HG02852 (cell line): ENCODE measurements at regions not wholly inside any gene's neighbourhood (a gene's known extent, or its start where the extent isn't known, plus 50 kb on each side); places are given as distances from the start of the nearest gene placed in this dataset.

ENCODE experiments used
- ATAC-seq: cut with Tn5 transposase; IDR thresholded peaks from one replicate; pipeline ENCODE4 v1.9.1; 2021; ENCODE audit warnings: mild to moderate bottlenecking, moderate library complexity; ENCODE audit not compliant: unreplicated experiment

DNA sequence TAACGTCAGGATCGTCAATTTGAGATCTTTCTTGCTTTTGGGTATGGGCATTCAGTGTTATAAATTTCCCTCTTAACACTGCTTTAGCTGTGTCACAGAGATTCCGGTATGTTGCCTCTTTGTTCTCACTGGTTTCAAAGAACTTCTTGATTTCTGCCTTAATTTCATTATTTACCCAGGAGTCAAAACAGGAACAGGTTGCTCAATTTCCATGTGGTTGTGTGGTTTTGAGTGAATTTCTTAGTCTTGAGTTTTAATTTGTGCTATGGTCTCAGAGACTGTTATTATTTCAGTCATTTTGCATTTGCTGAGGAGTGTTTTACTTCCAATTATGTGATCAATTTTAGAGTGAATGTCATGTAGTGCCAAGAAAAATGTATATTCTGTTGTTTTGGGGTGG is 153.1 kb downstream of the PCDH17 start:
- ATAC-seq: no peak

DNA sequence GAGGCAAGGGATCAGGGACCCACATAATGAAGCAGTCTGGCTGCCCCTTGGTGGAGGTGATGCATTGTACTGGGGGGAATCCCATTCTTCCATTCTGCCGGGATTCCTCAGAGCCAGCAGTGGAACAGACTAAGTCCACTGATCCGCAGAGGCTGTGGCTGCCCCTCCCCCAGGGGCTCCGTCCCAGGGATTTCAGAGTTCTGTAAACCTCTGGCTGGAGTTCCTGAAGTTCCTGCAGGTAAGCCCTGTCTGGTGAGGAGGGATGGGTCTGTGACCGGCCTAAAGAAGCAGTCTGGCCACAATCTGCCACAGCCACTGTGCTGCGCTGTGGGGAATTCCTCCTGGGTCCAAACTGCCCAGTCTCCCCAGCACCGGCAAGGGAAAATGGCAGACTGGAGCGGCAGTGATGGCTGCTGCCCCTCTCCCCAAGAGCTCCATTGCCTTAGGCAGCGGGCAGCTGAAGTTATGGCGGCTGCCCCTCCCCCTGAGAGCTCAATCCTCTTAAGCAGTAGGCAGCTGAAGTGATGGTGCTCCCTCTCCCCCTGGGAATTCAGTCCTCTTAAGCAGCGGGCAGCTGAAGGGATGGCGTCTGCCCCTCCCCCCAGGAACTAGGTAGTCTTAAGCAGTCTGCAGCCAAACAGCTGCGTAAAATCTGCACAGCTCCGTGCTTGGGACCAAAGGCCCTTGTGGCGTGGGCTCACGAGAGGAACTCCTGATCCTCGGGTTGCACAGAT is 155.7 kb downstream of the PCDH17 start:
- ATAC-seq: no peak

DNA sequence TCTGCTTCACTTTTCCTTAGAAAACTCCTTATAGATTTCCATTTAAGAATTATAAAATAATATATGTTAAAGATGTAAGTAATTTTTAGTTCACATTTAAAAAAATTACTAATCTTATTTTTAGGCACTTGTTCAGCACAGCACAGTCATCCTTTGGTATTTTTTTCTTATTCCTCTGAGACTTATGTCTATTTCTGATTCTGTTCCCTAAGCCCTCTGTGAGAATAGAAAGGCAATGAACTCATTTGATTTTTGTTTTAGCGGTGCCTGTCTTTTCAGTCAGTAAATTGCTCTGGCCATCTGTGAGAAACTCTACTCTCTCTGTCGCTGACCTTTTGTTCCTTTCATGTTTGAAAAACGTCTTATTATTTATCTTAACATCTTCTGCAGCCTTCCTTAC is 168.1 kb downstream of the PCDH17 start:
- ATAC-seq: no peak

DNA sequence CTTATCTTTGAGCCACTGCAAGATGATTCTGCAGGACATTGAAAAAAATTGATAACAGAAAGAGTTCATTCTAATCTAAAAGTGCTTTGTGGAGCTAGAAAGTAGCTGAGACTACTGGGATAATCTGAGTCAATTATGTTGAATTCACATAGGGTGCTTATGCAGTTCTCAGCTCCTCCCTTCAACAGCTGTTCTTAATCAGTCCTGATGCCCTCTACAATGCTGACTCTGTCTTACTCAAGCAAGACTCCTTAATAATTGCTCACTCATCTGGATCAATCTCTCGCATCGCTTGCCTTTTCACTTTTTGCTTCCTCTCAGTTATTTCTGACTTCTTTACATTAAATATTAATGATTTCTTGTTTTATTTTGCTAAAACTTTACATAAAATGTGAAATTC is 182.1 kb downstream of the PCDH17 start:
- no peak for ATAC-seq

DNA sequence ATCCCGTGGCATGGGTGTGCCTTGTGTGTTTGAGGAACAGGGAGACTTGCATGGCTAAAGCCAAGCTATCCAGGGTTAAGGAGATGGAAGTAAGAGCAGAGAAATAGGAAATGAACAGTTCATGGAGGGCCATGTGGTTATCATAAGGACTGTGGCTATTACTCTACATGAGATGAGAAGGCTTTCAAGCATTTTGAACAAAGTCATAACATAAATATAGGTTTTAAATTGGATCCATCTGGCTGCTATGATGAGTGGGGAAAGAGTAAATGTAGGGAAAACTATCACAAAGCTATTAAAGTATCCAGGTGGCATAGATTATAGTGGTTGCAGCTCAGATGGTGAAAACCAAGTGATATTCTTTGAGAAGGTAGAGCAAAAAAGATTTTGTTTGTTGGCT is 184.1 kb downstream of the PCDH17 start:
- ATAC-seq: no peak

DNA sequence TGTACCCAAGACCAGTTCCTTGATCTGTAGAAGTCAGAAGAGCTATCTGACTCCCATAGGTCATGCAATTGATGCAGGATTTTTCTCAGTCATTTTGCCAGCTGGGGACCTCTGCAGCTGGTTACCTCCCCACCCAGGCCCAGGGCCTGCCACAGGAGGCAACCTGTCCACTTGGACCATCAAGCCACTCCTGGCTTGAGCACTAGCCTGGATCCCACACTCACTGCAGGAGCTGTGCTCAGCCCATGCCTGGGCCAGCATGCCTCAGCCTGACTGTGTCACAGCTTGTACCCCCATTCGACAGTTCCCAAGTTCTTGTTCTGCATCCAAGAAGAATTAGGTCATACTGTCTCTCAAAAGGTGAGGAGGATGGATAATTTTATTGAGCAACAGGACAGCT is 189.4 kb downstream of the PCDH17 start:
- no peak for ATAC-seq

DNA sequence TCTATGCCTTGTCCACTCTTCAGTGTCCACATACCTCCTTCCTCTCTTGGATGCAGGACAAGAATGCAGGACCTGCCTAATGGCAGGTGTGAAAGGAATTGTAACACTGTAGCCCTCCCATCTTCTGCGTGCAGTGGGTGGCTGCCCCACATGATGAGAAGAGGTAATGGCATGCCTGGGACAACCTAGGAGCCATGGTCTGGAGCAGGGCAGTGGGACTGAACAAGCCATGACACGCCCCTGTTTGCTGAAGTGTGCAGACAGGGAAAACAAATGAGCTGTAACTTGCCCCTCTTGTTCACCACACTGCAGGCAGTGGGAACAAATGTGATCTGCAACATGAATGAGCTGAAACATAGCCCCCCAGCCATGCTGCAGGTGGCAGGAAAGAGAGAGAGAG is 192.2 kb downstream of the PCDH17 start:
- ATAC-seq: no peak

DNA sequence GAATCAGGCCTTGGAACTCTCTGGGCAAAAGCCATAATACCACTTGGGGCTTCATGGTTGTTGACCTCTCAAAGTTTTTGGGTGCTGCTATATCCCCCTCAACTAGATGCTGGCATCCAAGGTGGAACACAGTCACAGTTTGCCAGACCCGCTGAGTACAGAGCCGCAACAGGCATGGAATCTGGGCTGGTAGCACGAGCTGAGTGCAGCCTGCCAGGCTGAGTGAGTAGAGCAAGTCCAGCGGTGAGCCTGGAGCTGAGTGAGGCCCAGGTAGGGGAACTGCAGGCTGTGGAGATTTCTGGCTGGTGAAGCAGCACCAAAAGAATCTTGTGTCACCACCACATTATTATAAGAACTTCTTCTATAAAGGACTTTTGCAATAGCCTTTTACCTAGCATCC is 192.6 kb downstream of the PCDH17 start:
- ATAC-seq: no peak

DNA sequence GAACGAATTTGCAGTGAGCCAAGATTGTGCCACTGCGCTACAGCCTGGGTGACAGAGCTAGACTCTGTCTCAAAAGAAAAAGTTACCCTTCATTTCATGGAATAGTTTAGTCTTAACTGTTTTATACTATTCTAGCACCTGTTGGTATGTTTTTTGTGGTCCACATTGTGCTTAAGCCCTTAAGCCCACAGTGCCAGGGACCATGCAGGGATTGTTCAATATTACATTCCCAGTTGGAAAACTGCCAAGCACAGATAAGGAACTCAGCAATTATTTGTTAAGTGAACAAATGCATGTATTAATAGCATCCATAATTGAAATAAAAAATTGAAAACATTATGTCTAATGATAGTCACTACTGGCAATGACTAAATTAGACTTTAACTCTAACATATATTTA is 193.5 kb downstream of the PCDH17 start:
- ATAC-seq: no peak

DNA sequence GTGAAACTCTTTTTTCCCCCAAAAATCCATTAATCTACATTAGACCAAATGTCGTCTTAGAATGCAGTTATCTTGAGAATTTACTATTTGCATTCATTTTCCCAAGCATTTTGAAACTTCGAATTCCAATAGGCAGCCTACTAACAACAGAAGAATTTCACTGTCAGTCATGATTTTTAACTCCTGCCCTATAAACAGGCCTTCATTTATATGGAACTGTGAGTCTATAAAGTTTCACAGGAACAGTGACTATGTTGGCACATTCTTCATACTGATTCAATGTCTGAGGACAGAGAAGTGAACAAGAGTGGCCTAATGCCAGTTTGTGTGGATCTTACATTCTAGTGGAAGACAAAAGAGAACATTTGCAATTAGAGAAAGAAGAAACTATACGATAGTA is 198.0 kb downstream of the PCDH17 start:
- no peak for ATAC-seq

DNA sequence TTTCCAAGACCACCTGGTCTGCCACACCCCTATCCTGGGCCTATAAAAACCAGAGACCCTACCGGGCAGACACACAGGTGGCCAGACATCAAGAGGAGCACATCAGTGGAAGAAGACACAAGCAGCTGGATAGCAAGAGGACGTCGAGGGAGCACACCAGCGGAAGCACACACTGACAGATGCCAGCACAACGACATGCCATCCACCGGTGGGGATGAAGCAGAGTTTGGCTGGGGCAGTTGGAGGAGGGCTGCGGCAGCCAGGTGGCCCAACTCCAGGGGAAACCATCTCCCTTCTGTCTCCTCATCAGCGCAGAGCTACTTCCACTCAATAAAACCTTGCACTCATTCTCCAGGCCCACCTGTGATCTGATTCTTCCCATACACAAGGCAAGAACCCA is 200.6 kb downstream of the PCDH17 start:
- no peak for ATAC-seq

DNA sequence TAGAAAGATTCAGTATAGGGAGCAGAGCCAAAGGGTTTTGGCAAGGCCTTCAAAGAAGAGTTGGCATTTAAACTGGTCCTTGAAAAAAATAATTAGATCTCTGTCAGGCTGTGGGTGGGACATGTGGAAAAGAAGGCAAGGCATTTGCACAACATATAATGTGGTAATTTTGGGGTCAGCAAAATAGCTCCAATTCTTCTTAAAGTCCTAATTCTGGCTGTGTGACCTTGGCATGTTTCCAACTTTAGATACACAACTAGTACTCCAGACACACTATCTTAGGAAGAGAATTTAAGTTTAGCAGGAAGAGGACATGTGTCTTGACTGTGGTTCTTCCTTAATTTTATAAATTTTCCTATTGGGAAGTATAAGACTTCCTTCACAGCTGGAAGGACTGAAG is 206.3 kb downstream of the PCDH17 start:
- no peak for ATAC-seq

DNA sequence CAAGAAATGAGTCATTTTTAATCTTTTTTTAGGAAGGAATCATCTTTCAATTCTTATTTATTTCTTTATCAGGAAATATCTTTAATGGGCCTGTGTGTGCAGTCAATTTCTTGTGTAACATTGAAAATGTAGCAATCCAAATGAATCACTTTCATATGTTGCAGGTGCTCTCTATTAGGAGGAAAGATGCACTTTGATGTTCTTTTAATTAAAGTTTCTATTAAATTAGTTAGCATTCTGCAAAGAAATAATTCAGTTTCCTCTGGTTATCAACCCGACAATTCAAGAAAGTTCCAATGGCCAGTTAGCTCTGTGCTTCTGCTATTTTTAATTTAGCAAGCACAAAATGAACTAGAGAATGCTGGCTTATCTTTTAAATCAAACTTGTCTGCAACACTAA is 212.0 kb downstream of the PCDH17 start:
- no peak for ATAC-seq

DNA sequence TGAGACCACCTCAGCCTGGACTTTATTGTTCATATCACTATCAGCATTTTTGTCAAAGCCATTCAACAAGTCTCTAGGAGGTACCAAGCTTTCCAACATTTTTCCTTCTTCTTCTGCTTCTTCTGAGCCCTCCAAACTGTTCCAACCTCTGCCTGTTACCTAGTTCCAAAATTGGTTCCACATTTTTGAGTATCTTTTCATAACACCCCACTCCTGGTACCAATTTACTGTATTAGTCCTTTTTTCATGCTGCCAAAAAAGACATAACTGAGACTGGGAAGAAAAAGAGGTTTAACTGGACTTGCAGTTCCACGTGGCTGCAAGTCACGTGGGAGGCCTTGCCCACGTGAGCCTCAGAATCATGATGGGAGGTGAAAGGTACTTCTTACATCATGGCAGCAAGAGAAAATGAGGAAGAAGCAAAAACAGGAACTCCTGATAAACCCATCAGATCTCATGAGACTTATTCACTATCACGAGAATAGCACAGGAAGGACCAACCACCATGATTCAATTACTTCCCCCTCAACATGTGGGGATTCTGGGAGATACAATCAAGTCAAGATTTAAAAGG is 215.1 kb downstream of the PCDH17 start:
- ATAC-seq: no peak

DNA sequence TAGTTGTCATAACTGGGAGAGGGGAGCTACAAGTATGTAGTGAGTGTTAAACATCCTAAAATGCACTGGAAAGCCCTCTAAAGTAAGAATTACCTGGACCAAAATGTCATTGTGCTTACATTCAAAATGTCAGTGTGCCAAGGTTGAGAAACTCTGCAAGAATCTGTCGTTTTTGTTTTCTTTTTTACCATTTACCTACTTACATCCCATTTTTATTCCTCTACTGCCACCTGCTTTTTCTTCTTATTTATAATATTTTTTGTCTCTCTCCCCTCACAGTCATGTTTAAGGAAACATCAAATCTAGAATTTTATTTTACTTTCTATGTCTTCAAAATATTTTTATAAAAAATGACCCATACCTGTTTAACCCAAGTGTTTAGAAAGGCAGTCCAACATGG is 226.4 kb downstream of the PCDH17 start:
- ATAC-seq: no peak

DNA sequence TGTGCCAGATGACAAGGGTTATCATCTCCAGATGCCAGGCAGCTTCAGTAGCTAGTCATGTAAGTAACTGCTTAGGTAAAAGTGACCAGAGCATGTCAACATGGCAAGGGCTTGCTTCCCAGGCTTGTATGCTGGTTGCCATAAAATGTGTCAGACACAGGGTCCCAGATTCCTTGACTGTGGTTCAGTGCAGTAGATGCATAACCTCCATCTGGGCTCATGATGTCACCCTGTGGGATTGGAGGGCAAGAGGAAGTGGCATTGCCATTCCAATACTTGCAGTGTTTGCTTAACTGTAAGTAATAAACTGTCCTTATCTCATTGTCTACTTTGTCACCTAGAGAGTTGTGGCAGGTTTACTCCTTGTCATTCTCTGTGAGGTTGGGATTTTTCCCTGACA is 226.8 kb downstream of the PCDH17 start:
- ATAC-seq: no peak

DNA sequence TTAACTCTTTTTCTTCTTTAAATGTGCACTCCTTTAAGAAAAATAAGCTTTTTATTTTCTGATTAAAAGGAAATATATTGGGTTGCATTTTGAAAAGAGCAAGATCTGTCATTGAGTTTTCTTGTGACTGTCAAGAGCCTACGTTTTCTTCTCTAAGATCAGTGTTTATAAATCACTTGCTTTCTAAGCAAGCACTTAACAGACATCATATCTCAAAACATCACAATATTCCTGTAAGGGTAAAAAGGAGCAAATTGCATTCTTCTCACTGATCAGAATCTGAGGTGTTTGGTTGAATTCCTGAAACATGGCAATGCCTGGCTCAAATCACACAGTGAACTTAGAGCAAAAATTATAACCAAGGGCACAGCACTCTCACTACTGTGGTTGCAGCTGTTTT is 231.3 kb downstream of the PCDH17 start:
- ATAC-seq: no peak

DNA sequence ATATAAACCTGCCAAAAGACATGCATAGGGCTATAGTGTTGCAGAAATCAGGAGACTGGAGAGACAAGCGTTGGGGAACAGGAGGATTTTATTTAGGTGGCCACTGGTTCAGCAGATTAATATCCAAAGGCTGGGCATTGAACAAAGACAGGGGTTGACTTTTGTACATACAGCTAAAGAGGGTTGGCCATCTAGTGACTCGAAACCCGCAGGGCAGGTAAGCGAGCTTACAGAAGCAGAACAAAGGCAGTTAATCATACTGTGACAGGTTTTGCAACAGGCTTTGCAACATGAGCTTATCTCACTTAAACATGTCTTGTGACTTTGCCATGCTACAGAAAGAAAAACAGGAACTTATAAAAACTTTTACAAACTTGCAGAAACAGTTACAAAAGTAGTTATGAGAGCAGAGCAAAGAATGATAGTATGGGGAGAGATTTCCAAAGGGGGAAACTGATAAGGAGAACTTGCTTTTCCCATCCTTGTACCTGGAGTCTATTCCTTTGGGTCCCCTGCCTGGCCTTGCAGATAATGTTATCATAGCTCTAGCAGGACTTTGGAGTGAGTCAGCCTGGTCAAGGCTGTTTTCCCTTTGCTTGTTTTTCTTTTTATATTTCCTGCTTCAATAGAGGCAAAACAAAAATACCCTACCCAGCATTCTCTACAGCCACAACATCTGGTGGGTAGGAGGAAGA is 234.2 kb downstream of the PCDH17 start:
- no peak for ATAC-seq

DNA sequence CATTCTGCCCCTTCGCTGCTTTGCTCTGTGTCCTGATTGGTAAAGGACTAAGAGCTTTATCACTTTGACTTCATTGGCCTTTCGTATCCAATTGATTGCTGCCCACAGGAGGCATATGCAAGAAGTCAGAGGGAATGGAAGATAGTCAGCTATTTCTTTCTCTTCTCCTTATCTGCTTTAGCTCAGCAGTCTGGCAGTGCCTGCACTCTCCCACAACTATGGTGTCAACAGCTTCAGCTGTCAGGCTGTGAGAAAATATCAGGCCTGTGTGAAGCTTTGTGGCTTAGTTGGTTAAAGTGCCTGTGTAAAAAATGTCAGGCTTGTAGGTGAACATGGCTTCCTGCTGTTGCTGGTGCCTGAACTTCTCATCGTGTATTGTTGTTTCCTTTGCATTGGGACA is 243.0 kb downstream of the PCDH17 start:
- no peak for ATAC-seq

DNA sequence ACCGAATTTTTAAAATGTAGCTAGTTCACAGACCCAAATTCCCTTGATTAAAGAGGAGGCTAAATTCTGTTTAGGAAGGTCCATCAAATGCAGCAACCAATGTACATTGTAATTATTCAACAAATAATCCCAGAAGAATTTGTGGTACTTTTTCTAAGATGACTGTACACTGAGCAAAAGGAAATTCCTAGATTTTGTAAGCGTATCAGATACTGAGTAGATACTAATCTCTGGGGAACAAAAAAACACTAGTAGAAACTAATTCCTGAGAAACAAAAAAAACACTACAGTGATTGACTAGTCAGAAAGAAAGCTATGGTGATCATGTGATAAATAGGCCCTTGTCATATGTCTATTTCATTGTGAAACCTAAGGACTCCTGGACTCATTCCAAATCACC is 246.1 kb downstream of the PCDH17 start:
- no peak for ATAC-seq

DNA sequence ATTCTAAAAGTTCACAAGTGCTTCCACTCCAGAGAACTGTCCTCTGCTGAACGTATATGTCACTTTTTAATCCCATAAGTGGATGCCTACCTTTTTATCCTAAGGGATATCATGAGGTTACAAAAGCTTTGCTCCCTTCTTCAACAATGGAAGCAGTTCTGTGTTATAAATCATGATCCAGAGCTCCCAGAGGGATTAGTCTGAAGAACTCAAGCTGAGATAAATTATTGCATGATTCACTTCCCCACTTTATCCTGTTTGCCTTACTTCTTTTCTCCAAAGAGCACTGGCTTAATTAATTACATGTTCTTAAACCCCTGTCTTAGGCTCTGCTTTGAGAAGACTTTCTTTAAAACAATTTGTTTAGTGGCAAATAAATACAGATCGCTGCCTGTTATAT is 246.7 kb downstream of the PCDH17 start:
- ATAC-seq: no peak

DNA sequence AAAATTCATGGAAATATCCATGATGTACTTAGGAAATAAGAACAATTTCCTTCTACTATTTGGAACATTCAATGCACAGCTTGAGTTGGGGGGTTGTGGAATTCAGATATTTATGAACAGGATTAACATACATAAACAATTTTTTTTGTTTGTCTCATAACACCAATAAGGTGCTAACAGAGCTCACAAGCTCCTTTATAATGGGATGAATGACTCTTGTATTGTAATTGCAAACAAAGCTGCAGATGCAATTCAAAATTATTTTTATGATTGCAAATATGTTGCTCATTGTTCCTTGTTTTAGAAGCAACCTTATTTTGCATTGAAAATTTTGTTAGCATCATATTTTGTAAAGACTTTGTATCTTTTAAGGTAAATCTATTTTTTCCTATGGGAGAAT is 265.7 kb downstream of the PCDH17 start:
- no peak for ATAC-seq

DNA sequence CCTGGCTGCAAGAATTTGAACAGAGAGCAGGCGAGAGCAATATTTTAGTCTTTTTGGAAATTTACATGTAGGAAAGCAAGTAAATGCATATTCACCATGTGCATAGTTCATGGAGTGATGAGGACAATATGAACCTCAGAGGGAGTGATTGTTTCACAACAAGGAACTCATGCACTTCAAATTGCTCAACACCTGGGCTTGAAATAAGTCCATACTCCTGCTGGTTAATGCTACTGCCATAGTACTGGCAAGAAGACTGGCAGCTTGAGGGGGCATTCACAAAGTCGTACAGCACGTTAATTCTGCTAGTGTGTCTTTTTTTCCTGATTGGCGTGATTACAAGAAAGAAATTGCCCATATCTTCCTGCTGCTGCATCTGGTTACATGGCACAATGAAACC is 267.6 kb downstream of the PCDH17 start:
- no peak for ATAC-seq
